ENCODE measurements at regions not wholly inside any gene's neighbourhood (a gene's known extent, or its start where the extent isn't known, plus 50 kb on each side); places are given as distances from the start of the nearest gene placed in this dataset.

DNA sequence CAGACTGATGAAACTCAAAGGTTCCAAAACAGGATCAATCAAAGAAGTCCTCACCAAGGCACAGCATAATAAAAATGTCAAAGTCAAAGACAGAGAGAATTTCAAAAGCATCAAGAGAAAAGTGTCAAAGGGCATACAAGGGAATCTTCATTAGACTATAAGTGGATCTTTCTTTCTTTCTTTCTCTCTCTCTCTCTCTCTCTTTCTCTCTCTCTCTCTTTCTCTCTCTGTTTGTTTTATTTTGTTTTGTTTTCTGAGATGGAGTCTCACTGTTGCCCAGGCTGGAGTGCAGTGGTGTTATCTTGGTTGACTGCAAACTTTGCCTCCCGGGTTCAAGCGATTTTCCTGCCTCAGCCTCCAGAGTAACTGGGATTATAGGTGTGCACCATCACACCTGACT is 148.3 kb upstream of the CD180 start:
- Mint-ChIP-seq H3K9me3 (ENCODE audit: insufficient read depth) (peaks cover 2% of the 10 kb centered on the region), H3K4me3 (no peak overlapping the region), H3K4me1 (no peaks in the 10 kb centered on the region), H3K27ac (no peak overlapping the region), H3K27me3 (peaks cover 28% of the 10 kb centered on the region)
- Histone ChIP-seq H4K20me1 (ENCODE audit: control insufficient read depth, insufficient read depth, low read length, poor library complexity, severe bottlenecking) (no peaks in the 10 kb centered on the region), H3K4me3 (ENCODE audit: control extremely low read depth in 1 of 5, extremely low read depth in 1 of 5, insufficient read depth in 1 of 5, low read depth in 2 of 5, low read length in 4 of 5) (no peak overlapping the region), H3K27ac (ENCODE audit: low read length in 2 of 2) (no peak overlapping the region), H3K36me3 (replicated peaks in 1 of 2; ENCODE audit: control extremely low read depth in 1 of 2, control insufficient read depth in 1 of 2, extremely low read depth in 1 of 2, insufficient read depth in 2 of 2, low read length in 1 of 2) (no peaks in the 10 kb centered on the region), H3K9me3 (ENCODE audit: control extremely low read depth in 1 of 3, control insufficient read depth in 2 of 3, insufficient read depth in 1 of 3, low read length in 2 of 3) (peaks cover 0 to 17% (median 13%) of the 10 kb centered on the region in 3 donors), H3K9ac (ENCODE audit: low read length) (no peak overlapping the region), H3K4me2 (replicated peaks; ENCODE audit: low read depth, low read length, poor library complexity, severe bottlenecking) (no peak overlapping the region), H3K79me2 (ENCODE audit: control insufficient read depth, insufficient read depth, low read length) (no peaks in the 10 kb centered on the region), H2AFZ (ENCODE audit: insufficient read depth, low read depth, low read length, poor library complexity, severe bottlenecking) (no peak overlapping the region), H3K27me3 (replicated peaks in 1 of 4; ENCODE audit: control extremely low read depth in 1 of 4, control insufficient read depth in 3 of 4, insufficient read depth in 4 of 4, low read length in 3 of 4) (peaks cover 0 to 4% (median 0%) of the 10 kb centered on the region in 4 experiments), H3K4me1 (ENCODE audit: control insufficient read depth in 2 of 2, insufficient read depth in 2 of 2, low read length in 2 of 2) (no peaks in the 10 kb centered on the region)
- TF ChIP-seq EZH2 (IDR thresholded peaks at IDR 0.05; ENCODE audit: borderline replicate concordance, insufficient read depth, low read depth, low read length, poor library complexity, severe bottlenecking): no peak
- TF ChIP-seq, protein P1, sequence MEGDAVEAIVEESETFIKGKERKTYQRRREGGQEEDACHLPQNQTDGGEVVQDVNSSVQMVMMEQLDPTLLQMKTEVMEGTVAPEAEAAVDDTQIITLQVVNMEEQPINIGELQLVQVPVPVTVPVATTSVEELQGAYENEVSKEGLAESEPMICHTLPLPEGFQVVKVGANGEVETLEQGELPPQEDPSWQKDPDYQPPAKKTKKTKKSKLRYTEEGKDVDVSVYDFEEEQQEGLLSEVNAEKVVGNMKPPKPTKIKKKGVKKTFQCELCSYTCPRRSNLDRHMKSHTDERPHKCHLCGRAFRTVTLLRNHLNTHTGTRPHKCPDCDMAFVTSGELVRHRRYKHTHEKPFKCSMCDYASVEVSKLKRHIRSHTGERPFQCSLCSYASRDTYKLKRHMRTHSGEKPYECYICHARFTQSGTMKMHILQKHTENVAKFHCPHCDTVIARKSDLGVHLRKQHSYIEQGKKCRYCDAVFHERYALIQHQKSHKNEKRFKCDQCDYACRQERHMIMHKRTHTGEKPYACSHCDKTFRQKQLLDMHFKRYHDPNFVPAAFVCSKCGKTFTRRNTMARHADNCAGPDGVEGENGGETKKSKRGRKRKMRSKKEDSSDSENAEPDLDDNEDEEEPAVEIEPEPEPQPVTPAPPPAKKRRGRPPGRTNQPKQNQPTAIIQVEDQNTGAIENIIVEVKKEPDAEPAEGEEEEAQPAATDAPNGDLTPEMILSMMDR (IDR thresholded peaks at IDR 0.05): no peak
- POLR2A ChIA-PET: no interaction called here
- WGBS (ENCODE audit: insufficient coverage): no CpG with 5 or more reads among the region's 2 CpGs
- intact Hi-C loops (cut with micrococcal nuclease): no loop called here
- CTCF ChIA-PET: no interaction called here
- ATAC-seq (ENCODE audit: low read depth) (no peak), DNase-seq (no peak)

DNA sequence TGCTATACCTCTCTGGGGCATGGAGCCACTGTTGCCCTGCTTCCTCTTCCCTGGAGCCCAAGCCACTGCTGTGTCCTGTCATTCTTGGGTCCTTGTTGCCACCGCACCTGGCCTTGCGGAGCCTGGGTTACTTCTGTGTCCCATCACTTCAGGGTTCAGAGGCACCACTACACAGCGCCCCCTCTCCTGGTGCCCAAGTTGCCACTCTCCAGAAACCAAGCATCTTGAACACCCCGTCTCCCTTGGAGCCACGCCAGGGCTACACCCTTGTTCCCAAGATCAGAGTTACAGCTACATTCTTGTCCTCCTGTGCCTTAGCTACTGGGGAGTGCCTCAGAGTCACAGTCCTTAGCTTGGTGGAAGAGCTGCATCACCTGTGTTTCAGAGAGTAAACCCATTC is 147.2 kb upstream of the CD180 start:
- H3K27ac ChIP-seq (ENCODE audit: low read length in 2 of 2): no peak overlapping the region
- WGBS (ENCODE audit: insufficient coverage): 96% methylated on average over 5 of the region's 5 CpGs
- H3K9me3 ChIP-seq (ENCODE audit: control extremely low read depth in 1 of 3, control insufficient read depth in 2 of 3, insufficient read depth in 1 of 3, low read length in 2 of 3): peaks cover 0 to 17% (median 13%) of the 10 kb centered on the region in 3 donors
- no peak overlapping the region for H3K4me3 Mint-ChIP-seq
- H3K4me1 Mint-ChIP-seq: no peaks in the 10 kb centered on the region
- peaks cover 2% of the 10 kb centered on the region for H3K9me3 Mint-ChIP-seq (ENCODE audit: insufficient read depth)
- no peak overlapping the region for H3K9ac ChIP-seq (ENCODE audit: low read length)
- DNase-seq (no peak), ATAC-seq (ENCODE audit: low read depth) (no peak)
- intact Hi-C loops (cut with micrococcal nuclease): no loop called here
- H3K4me2 ChIP-seq (replicated peaks; ENCODE audit: low read depth, low read length, poor library complexity, severe bottlenecking): no peak overlapping the region
- H3K27ac Mint-ChIP-seq: no peak overlapping the region
- no peak overlapping the region for H2AFZ ChIP-seq (ENCODE audit: insufficient read depth, low read depth, low read length, poor library complexity, severe bottlenecking)
- no peaks in the 10 kb centered on the region for H4K20me1 ChIP-seq (ENCODE audit: control insufficient read depth, insufficient read depth, low read length, poor library complexity, severe bottlenecking)
- no peaks in the 10 kb centered on the region for H3K36me3 ChIP-seq (replicated peaks in 1 of 2; ENCODE audit: control extremely low read depth in 1 of 2, control insufficient read depth in 1 of 2, extremely low read depth in 1 of 2, insufficient read depth in 2 of 2, low read length in 1 of 2)
- POLR2A ChIA-PET: no interaction called here
- CTCF ChIA-PET: no interaction called here
- no peak overlapping the region for H3K4me3 ChIP-seq (ENCODE audit: control extremely low read depth in 1 of 5, extremely low read depth in 1 of 5, insufficient read depth in 1 of 5, low read depth in 2 of 5, low read length in 4 of 5)
- H3K27me3 ChIP-seq (replicated peaks in 1 of 4; ENCODE audit: control extremely low read depth in 1 of 4, control insufficient read depth in 3 of 4, insufficient read depth in 4 of 4, low read length in 3 of 4): peaks cover 0 to 4% (median 0%) of the 10 kb centered on the region in 4 experiments
- TF ChIP-seq, protein P1 (IDR thresholded peaks at IDR 0.05): no peak
- no peak for TF ChIP-seq EZH2 (IDR thresholded peaks at IDR 0.05; ENCODE audit: borderline replicate concordance, insufficient read depth, low read depth, low read length, poor library complexity, severe bottlenecking)
- no peaks in the 10 kb centered on the region for H3K4me1 ChIP-seq (ENCODE audit: control insufficient read depth in 2 of 2, insufficient read depth in 2 of 2, low read length in 2 of 2)
- H3K27me3 Mint-ChIP-seq: peaks cover 32% of the 10 kb centered on the region
- no peaks in the 10 kb centered on the region for H3K79me2 ChIP-seq (ENCODE audit: control insufficient read depth, insufficient read depth, low read length)

Data from B cell (primary cell).